Fibroblast of villous mesenchyme (primary cell): ENCODE measurements at regions not wholly inside any gene's neighbourhood (a gene's known extent, or its start where the extent isn't known, plus 50 kb on each side); places are given as distances from the start of the nearest gene placed in this dataset.

Source experiments
- DNase-seq: peaks from one replicate; pipeline ENCODE4 v3.0.0-alpha.2; 2010; ENCODE audit warnings: low read depth
- H3K4me3 ChIP-seq: 2 replicates; pipeline ENCODE4 v1.5.1; 2011; ENCODE audit warnings: low read depth, mild to moderate bottlenecking, low read length
- TF ChIP-seq, protein P1 (sequence below): IDR thresholded peaks from 2 replicates; pipeline ENCODE4 v1.5.1; 2012; ENCODE audit warnings: low read depth, mild to moderate bottlenecking, low read length; ENCODE audit not compliant: insufficient read depth

DNA sequence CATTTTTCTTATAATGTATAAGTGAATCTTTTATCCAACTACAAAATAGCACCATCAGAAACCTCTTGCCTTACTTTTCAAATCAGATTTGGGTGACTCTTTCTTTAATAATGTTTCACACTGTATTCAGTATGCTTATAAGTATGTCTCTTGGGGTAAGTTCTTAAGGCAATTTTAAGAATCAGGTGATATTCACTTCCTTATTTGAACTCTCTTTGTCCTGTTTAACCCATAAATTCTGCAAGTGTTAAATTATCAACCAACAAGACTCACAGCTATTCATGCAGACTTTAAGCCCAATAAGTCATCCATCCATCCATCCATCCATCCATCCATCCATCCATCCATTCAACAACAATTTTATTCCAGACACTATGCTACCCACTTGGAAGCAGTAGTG, 142.7 kb upstream of the FBXL17 start:
- H3K4me3 ChIP-seq = no peak overlapping the region
- TF ChIP-seq, protein P1, sequence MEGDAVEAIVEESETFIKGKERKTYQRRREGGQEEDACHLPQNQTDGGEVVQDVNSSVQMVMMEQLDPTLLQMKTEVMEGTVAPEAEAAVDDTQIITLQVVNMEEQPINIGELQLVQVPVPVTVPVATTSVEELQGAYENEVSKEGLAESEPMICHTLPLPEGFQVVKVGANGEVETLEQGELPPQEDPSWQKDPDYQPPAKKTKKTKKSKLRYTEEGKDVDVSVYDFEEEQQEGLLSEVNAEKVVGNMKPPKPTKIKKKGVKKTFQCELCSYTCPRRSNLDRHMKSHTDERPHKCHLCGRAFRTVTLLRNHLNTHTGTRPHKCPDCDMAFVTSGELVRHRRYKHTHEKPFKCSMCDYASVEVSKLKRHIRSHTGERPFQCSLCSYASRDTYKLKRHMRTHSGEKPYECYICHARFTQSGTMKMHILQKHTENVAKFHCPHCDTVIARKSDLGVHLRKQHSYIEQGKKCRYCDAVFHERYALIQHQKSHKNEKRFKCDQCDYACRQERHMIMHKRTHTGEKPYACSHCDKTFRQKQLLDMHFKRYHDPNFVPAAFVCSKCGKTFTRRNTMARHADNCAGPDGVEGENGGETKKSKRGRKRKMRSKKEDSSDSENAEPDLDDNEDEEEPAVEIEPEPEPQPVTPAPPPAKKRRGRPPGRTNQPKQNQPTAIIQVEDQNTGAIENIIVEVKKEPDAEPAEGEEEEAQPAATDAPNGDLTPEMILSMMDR = no peak
- DNase-seq = no peak

DNA sequence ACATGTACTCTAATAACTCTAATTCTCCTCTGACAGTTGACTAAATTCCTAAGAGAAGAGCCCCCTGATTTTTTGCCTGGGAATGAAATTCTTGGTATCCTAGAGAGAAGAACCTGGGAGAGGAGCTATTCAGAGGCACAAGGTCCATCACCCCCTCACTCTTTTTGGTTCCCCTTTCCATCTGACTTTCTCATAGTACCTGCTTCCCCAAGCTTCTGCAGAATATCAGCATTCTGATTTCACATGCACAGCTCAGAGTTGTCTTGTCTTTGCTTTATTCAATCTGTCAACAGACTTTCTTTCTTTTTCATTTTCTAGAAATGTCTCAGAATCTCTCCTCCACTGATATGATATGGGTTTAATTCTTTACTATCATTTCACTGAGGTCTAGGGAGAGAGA, 141.5 kb upstream of the FBXL17 start:
- DNase-seq = no peak
- TF ChIP-seq, protein P1 = no peak
- no peak overlapping the region for H3K4me3 ChIP-seq

DNA sequence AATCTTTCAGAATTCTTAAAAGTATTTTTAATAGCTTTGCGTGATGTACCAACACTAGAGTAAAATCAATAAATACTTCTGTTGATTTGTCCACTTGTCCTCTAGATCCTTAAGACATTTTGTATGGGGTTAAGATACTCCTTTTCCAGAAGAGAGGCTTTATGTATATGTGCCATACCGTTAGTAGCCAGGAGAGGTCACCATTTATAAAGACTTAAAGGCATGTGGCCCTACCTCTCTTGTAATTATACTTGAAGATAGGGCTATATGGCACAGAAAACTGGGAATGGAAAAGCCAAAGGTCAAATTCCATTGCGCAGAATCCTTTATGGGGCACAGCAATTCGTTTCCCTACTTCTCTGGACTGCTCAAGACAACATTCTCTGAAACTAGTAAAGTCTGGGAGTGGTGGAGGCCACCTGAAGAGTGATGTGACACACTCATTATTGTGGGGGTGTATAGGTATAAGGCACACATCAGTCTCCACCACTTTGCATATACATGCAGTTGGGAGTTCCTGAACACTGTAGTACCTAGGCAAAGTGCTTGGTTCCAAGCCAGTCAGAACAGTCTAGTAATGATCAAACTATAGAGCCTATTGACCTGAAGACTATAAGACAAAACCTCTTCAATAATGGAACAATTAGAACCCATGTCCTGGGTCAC, 140.1 kb upstream of the FBXL17 start:
- no peak overlapping the region for H3K4me3 ChIP-seq
- DNase-seq = peak; percentile 81
- TF ChIP-seq, protein P1 = peak; percentile 78

DNA sequence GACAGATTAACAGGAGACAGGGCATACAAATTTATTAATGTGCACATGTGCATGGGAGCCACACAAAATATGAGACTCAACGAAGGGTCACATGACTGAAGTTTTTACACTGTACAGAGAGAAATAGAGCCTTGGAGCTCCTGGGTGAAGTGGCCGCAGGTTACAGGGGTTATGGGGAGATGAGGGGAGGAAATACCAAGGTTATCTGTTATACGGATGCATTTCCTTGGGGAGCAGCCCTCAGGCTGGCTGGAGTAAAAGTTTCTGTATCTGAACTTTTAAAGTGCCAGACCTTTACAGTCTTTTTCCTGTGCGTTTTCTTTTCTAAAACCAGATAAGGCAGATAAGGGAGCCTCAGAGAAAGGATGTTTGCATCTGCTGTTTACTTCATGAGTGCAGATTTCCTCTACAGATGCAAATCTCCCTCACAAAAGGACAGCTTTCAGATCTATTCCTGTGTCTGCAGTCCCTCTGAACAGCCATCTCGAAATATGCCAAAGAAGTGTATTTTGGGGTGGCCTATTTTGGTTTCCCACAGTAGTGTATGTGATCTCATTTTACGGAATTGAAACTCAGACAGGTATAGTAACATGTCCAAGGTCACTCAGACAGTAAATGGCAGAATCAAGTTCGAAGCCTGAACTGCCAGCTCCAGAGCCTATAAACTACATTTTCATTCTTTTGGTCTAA, 139.3 kb upstream of the FBXL17 start:
- peak; percentile 33 for DNase-seq
- TF ChIP-seq, protein P1 = no peak
- H3K4me3 ChIP-seq = no peak overlapping the region

DNA sequence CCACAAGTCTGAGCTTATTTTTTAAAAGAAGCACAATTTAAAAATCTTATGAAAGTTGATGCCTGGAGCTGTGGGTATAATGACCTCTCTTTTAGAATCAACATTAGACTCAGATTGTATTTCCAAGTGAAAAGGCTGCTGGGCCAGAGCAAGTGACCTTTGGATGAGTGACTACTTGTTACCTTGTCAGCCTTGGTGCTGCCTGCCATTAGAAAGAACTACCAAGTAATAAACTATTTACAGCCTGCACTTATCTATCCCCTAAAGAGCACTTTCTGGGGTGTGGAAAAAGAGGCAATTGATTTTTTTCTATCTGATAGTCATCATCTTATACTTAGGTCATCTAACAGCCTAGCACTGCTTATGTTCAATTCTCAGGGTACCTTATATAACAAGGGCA, 134.9 kb upstream of the FBXL17 start:
- H3K4me3 ChIP-seq = no peak overlapping the region
- TF ChIP-seq, protein P1 = no peak
- DNase-seq = no peak

DNA sequence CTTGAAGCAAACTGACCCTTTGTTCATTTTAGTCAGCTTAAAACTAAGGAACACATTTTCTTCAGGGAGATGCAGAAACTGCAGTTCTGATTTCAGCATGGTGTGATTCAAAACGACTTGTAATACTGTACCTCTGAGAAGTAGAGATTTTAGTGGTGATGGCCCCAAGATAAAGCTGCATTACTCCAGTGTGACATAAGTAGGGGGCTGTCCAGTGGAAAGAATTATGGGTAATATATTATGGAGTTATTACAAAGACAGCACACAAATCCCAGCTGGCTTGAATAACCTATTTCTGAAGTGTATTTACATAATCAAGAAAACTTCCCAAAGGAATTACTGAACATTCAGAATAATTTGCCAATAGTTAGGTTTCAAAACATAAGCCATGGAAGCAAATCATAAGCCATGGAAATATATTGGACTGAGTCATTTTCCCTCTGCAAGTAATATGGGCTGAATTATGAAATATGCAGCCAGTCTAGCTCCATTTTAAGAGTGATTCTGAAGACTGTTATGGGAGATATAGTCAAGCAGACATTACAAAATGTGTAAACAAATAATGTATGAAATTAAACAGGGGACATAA, 133.7 kb upstream of the FBXL17 start:
- H3K4me3 ChIP-seq = no peak overlapping the region
- TF ChIP-seq, protein P1 = no peak
- peak; percentile 35 for DNase-seq

DNA sequence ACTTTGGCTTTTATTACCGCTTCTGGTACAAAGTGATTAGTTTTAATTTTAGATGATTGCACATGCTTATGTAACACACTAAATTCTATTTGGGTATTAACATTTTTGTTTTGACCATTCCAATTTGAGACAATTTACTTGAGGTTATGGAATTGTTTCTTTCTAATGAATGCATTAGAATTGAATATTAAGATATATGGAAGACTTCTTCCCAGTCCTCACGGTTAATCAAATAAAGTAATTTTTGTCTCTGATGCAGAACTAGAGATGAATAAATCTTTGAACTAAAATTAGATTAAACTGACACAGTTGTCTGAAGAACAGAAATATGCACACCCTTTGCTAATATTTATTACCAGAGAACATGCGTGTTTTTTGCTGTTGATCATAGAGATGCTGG, 127.1 kb upstream of the FBXL17 start:
- no peak for DNase-seq
- TF ChIP-seq, protein P1 = no peak
- no peak overlapping the region for H3K4me3 ChIP-seq
